ENCODE measurements at regions not wholly inside any gene's neighbourhood (a gene's known extent, or its start where the extent isn't known, plus 50 kb on each side); places are given as distances from the start of the nearest gene placed in this dataset.
A peak's percentile ranks its signal among the peaks of the same experiment; 100 is the strongest.

DNA sequence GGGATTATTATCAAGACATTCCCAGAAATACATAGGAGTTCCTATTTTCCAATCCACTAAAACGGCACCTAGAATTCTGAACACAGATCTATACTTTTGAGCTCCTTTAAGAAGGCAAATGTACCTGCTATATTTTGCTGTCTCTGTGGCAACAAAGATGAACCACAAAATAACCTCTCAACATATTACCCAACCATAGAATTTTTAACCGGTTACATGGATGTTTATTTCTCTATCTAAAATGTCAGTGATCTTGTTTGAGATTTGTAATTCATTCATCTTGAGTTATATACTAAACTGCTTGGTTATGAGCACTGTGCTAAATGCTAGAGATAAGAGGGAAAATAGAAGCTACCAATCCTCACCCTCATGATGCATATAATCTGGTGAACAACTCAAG is 117.5 kb upstream of the HMGCLL1 start:
- DNase-seq: no peak

- no peak for DNase-seq
Observed at GRCh38 chr6:55696041-55696440, 117.0 kb upstream of the HMGCLL1 start.

- DNase-seq: no peak
Observed at GRCh38 chr6:55694759-55695158, 115.8 kb upstream of the HMGCLL1 start.

DNA sequence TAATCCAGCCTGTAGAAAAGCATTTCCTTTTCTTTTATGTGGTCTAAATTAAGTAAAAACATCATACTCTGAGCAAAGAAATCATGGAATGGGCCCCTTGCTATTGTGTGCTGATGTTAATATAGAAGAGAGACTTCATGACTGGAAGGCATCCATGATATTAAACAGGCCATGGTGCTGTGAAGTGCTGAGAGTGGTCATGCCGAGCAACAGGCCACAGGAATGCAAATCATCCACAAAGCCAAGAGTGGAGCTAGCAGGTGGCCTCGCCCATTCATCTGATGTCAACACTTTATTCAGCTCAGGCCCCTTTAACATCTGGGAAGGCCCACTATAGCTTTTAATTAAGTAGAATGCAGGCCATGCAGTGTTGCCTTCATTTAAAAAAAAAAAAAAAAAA is 115.2 kb upstream of the HMGCLL1 start:
- DNase-seq: no peak

GRCh38 chr6:55679503-55679902 is 100.5 kb upstream of the HMGCLL1 start:
- DNase-seq: no peak

DNA sequence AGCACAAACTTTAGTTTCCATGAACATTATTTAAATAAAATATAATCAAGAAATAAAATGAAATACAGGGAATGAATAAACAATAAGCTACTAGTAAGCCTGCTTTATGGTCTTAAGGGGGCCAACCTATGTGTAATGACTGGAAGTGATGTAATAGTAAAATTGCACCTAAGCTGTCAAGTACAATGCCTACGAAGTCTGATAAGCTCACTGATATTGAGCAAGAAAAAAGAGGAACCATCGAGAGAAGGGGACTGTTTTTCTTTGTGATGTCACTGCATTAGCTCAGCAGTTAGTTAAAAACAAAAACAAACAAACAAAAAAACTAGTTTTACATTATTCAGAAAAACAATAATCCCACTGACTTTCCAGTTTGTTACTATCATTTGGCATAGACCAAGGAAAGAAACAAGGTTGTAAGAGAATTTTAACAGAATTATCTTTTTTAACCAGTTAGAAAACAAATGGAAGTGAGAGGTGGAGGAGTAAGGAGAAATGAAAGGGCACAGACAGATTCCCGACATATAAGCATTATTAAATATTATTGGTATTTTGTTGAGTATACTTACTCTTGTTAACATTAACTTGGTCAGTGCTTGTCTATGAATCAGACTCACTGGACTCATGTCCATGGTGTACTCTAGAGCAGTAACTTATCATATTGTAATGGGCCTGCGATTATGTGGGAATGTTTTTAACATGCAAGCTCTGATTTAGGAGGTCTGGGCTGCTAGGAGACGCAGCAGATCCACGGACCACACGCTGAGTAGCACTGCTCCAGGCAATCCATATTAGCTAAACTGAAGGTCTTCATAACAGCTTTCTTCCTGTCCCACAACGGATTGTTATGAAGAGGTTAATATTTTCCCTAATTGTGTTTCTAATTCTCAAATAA is 99.6 kb upstream of the HMGCLL1 start:
- no peak for DNase-seq

GRCh38 chr6:55676736-55677135 is 97.7 kb upstream of the HMGCLL1 start:
- no peak for DNase-seq

DNA sequence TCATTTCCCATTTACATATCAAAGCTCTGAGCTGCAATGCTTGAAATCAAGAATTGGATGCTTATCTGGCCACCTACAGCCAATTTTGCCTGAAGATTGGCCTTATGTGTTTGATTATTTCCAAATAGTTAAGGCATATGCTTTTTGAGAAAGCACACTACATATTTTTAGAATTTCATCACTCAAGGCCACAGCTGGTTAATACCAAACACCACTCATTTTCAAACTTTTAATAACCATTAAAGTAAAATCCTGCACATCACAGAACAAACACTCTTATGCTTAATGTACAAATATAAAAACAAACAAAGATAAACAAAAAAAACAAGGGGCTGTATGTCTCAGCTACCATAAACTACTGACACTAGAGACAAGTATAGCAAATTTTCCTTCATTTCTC is 96.9 kb upstream of the HMGCLL1 start:
- no peak for DNase-seq

DNA sequence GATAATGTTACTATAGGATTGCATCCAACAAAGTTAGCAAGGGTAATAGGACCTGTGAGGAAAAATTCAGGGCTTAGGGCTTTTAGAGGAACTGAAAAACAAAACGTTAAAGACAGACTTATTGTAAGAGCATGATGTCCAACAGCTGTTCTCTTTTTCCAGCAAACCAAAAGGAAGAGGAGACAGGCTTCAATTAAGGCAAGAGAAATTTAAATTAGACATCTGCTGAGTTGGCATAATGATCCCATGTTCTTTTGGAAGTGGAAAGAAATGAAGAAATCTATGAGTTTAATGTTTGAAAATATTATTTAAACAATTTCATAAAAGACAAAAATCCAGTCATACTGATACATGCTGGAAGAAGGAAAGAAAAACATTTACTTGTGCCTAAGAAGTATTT is 95.7 kb upstream of the HMGCLL1 start:
- no peak for DNase-seq

DNA sequence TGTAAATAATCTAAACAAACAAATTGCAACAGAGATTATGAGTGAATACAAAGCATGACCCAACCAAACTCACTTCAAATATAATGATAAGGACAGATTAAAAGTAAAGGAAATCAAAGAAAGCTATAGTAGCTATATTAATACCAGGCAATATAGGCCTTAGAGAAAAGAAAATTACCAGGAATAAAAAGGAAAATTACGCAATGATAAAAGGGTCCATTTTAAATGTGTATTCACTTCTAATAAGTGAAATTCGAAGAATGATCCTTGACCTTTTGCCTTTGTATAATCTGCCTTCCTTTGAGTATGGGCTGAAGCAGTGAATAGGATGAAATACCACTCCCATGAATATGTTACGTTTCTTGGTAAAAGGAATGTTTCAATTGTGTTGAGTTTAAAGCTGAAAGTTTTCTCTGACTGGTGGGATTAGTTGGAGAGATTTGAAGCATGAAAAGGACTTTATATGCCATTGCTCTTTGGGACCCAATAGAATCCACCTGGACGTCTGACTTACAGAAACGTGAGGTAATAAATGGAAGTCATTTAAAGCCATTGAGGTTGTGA is 91.9 kb upstream of the HMGCLL1 start:
- DNase-seq: no peak

- no peak for DNase-seq
Observed at GRCh38 chr6:55669028-55669427, 90.0 kb upstream of the HMGCLL1 start.

- DNase-seq: no peak
Observed at GRCh38 chr6:55668591-55668990, 89.6 kb upstream of the HMGCLL1 start.

DNA sequence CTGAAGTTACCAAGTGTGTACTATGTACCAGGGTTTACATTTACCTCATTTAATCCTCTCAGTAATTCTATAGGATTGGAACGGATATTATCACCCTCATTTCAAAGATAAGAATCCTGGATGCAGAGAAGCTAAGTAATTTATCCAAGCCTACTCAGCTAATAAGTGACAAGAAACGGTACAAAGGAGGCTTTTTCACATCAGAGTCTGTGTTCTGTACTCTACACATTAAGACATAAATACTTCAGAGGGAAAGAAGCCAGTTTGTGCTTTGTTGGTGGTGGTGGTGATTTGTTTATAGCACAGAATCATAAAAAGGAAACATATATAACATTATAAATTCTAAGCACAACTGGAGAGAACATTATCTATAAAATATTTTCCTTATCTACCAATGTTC is 88.3 kb upstream of the HMGCLL1 start:
- DNase-seq: no peak

DNA sequence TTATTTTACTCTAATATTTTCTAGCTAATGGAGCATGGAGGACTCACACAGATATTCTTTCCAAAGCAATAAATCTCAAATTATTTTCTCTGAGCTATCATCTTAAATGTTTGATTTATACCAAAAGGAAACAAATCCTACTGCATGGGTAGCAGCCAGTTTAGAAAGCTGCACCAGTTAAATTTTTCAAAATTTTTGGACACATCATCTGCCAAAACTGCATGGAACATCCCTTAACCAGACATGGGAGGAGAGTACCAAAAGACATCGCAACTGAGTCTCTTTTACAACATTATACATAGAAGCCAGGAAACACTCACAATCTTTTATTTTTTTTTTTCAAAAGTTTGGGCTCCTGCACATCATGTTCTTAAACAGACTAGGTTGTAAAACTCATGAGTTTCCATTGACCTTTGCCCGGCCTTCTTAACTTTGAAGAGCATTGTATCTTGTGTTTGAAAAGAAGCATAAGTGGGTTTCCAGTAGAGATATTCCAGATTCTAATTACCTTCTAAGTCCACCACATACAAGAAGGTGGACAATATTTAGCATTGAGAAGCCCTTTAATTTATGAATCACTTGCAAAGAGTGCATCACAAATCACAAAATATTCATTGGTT is 87.7 kb upstream of the HMGCLL1 start:
- DNase-seq: no peak

- DNase-seq: no peak
Observed at GRCh38 chr6:55666037-55666436, 87.0 kb upstream of the HMGCLL1 start.

GRCh38 chr6:55664591-55665587 is 85.9 kb upstream of the HMGCLL1 start:
- DNase-seq: no peak

DNA sequence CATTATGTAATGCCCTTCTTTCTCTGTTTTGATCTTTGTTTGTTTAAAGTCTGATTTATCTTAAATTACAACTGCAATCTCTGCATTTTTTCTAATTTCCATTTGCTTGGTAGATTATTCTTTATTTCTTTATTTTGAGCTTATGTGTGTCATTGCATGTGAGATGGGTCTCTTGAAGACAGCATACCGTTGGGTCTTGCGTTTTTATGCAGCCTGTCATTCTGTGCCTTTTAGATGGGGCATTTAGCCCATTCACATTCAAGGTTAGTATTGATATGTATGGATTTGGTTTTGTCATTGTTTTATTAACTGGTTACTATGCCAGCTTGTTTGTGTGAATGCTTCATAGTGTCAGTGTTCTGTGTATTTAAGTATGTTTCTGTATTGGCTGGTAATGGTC is 84.9 kb upstream of the HMGCLL1 start:
- no peak for DNase-seq

DNA sequence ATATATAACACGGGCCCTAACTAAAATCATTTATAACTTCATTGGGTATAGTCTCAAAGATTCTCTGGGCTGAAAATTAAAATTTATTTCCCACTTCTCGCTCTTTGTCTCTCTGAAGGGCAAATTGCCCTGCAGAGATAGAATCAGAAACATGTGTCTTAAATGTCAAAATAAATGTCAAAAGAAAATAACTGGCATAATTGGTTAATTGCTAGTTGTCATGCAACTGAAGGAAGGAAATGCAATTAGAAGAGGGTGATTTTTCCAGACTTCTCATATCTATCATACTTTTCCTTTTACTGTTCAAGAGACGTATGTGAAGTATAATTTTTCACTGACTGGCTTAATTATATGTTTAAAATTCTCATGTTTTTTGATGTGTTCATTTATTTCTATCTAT is 80.3 kb upstream of the HMGCLL1 start:
- DNase-seq: no peak

- no peak for DNase-seq
Observed at GRCh38 chr6:55654445-55654844, 75.5 kb upstream of the HMGCLL1 start.

DNA sequence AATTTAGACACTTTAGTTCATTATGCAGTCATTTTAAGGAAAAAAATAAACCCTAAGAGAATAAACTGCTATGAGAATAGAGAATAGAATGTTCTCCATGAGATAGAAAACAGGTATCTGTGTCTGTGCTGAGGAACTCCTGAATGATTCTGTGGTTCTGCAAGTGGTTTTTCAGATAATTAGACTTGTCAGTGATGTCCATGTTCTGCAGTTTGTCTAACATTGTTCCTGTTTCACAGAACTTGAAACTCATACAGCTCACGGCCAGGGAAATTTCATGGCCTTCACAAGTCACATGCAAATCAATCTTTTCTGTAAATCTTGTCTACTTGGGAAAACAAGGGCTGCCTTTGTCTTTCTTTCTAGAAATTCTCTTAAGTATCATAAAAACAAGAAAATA is 73.4 kb upstream of the HMGCLL1 start:
- DNase-seq: no peak

DNA sequence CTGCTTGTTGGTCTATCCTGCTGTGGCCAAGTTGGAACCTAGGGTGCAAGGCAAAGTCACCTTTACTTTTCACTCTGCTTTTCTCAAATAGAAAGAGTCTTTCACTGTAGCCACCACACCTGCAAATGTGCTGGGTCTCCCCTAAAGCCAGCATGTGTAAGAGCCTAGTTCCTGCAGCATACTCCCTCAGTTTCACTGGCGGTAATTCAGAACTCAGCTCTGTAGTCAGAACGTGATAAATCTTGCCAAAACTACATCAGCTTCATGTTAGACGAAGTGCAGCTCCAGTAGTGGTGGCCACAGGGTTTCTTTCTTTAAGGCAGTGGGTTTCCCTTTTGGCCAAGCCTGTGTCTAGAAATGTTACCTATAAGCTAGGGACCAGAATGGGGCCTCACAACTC is 72.0 kb upstream of the HMGCLL1 start:
- no peak for DNase-seq

DNA sequence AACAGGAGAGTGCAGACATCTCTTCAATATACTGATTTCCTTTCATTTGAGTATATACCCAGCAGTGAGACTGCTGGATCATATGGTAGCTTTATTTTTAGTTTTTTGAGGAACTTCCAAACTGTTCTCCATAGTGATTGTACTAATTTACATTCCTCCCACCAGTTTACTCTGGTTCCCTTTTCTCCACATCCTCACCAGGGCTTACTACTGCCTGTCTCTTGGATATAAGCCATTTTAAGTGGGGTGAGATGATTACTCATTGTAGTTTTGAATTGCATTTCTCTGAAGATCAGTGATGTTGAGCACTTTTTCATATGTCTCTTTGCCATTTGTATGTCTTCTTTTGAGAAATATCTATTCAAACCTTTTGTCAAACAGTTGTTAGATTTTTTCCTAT is 64.9 kb upstream of the HMGCLL1 start:
- DNase-seq: peak; percentile 27 to 62

- DNase-seq: no peak
Observed at GRCh38 chr6:55642366-55642765, 63.4 kb upstream of the HMGCLL1 start.

Measured in inflammatory macrophage treated with lipopolysaccharide for 1 hour (primary cell).